Fibroblast of lung (primary cell): ENCODE measurements at regions not wholly inside any gene's neighbourhood (a gene's known extent, or its start where the extent isn't known, plus 50 kb on each side); places are given as distances from the start of the nearest gene placed in this dataset.
"Not testable (repeated sequence)": the region's sequence is repeated elsewhere in the genome, so short reads cannot be mapped to it uniquely, and the experiment has no call there.

ENCODE experiments used
- DNase-seq, 2 donors: peaks; one replicate each; pipeline versions ENCODE4 v3.0.0 to v3.0.0-alpha.2; 2010; ENCODE audit warnings: low read depth in 2 of 2
- H2AFZ ChIP-seq: 2 replicates; pipeline ENCODE4 v1.5.1; 2012; ENCODE audit warnings: low read length, control low read depth, inconsistent platforms
- H3K27ac ChIP-seq: 2 replicates; pipeline ENCODE4 v1.5.1; 2011; ENCODE audit warnings: low read length, control low read depth; ENCODE audit not compliant: insufficient read depth
- H3K27me3 ChIP-seq: 2 replicates; pipeline ENCODE4 v1.5.1; 2011; ENCODE audit warnings: mild to moderate bottlenecking, low read length; ENCODE audit not compliant: control insufficient read depth, insufficient read depth
- H3K36me3 ChIP-seq: 2 replicates; pipeline ENCODE4 v1.5.1; 2011; ENCODE audit warnings: low read length; ENCODE audit not compliant: control insufficient read depth, insufficient read depth
- H3K4me1 ChIP-seq: 2 replicates; pipeline ENCODE4 v1.5.1; 2011; ENCODE audit warnings: low read length; ENCODE audit not compliant: control insufficient read depth, insufficient read depth; ENCODE audit errors: extremely low read depth
- H3K4me2 ChIP-seq: 2 replicates; pipeline ENCODE4 v1.5.1; 2011; ENCODE audit warnings: low read length, control low read depth; ENCODE audit not compliant: insufficient read depth; ENCODE audit errors: extremely low read depth
- H3K4me3 ChIP-seq, 4 experiments: fragments of 200-600 bp in 1 of 4; sonication (generic) in 1 of 4; replicated peaks in 1 of 4; 2 replicates each; pipeline ENCODE4 v1.5.1; 2011 to 2016; ENCODE audit warnings: low read length in 4 of 4, low read depth in 3 of 4, mild to moderate bottlenecking in 3 of 4, control low read depth in 2 of 4, inconsistent platforms in 1 of 4, mixed read lengths in 1 of 4; ENCODE audit not compliant: insufficient read depth in 1 of 4; ENCODE audit errors: control extremely low read depth in 1 of 4
- H3K79me2 ChIP-seq: 2 replicates; pipeline ENCODE4 v1.5.1; 2012; ENCODE audit warnings: mild to moderate bottlenecking, low read length, inconsistent platforms; ENCODE audit not compliant: control insufficient read depth, insufficient read depth
- H3K9ac ChIP-seq: 2 replicates; pipeline ENCODE4 v1.5.1; 2011; ENCODE audit warnings: mild to moderate bottlenecking, low read length, control low read depth; ENCODE audit not compliant: insufficient read depth
- H3K9me3 ChIP-seq: 2 replicates; pipeline ENCODE4 v1.5.1; 2012; ENCODE audit warnings: low read depth, low read length; ENCODE audit not compliant: control insufficient read depth, insufficient read depth
- H4K20me1 ChIP-seq: 2 replicates; pipeline ENCODE4 v1.5.1; 2011; ENCODE audit warnings: low read length; ENCODE audit not compliant: control insufficient read depth, insufficient read depth; ENCODE audit errors: extremely low read depth
- EZH2 ChIP-seq: IDR thresholded peaks from 2 replicates; pipeline ENCODE4 v1.5.1; 2012; ENCODE audit warnings: low read length, control low read depth, mild to moderate bottlenecking; ENCODE audit errors: missing control alignments
- TF ChIP-seq, protein P1 (sequence below), 2 donors: IDR thresholded peaks in 1 of 2; conservative IDR thresholded peaks in 1 of 2; 1 replicate in 1 of 2; 2 replicates in 1 of 2; pipeline ENCODE4 v1.5.1; 2011 to 2012; ENCODE audit warnings: low read length in 2 of 2, control low read depth in 1 of 2, inconsistent platforms in 1 of 2, low read depth in 1 of 2, mild to moderate bottlenecking in 1 of 2

DNA sequence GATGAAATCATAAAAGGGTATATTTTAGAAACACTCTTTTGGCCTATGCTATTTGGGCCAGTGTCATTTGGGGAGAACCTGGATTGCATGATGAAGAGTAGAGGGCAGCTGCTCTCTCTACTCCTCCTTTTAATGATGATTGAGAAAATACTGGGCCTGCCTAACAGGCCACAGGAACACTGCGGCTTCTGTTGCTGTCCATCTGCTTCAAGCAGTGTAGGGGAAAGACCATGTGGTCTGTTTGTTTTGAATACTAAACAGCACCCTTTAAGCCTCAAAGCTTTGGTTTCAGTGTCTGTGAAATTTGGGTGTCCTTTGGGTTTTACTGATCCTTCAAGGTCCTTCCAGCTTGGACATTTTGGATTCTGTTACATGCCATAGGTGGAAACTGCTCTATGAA, 78.0 kb downstream of the TTC6 start:
- no peak overlapping the region for H2AFZ ChIP-seq
- no peaks in the 10 kb centered on the region for H3K4me1 ChIP-seq
- H4K20me1 ChIP-seq: no peaks in the 10 kb centered on the region
- no peak overlapping the region for H3K4me2 ChIP-seq
- no peaks in the 10 kb centered on the region for H3K36me3 ChIP-seq
- no peaks in the 10 kb centered on the region for H3K27me3 ChIP-seq
- DNase-seq: no peak
- H3K9me3 ChIP-seq: no peaks in the 10 kb centered on the region
- no peak for TF ChIP-seq EZH2
- TF ChIP-seq, protein P1, sequence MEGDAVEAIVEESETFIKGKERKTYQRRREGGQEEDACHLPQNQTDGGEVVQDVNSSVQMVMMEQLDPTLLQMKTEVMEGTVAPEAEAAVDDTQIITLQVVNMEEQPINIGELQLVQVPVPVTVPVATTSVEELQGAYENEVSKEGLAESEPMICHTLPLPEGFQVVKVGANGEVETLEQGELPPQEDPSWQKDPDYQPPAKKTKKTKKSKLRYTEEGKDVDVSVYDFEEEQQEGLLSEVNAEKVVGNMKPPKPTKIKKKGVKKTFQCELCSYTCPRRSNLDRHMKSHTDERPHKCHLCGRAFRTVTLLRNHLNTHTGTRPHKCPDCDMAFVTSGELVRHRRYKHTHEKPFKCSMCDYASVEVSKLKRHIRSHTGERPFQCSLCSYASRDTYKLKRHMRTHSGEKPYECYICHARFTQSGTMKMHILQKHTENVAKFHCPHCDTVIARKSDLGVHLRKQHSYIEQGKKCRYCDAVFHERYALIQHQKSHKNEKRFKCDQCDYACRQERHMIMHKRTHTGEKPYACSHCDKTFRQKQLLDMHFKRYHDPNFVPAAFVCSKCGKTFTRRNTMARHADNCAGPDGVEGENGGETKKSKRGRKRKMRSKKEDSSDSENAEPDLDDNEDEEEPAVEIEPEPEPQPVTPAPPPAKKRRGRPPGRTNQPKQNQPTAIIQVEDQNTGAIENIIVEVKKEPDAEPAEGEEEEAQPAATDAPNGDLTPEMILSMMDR (conservative IDR thresholded peaks at IDR 0.05 in 1 of 2, IDR thresholded peaks at IDR 0.05 in 1 of 2; ENCODE audit: low read depth in 1 of 2, low read length in 2 of 2): no peak
- H3K79me2 ChIP-seq: no peaks in the 10 kb centered on the region
- H3K9ac ChIP-seq: no peak overlapping the region
- no peak overlapping the region for H3K27ac ChIP-seq
- no peak overlapping the region for H3K4me3 ChIP-seq

DNA sequence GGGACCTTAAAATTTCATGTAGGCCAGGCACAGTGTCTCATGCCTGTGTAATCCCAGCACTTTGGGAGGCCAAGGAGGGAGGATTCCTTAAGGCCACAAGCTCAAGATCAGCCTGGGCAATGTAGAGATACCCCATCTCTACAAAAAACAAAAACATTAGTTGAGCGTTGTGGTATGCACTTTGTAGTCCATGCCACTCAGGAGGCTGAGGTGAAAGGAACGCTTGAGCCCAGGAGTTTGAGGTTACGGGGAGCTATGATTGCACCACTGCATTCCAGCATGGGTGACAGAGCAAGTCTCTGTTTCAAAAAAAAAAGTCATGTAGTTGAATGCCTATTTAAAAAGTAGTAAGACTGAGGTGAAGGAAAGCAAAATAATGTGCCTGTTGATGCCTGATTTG, 83.5 kb downstream of the TTC6 start:
- DNase-seq: peak in 1 of 2 donors; percentile 43
- Histone ChIP-seq H4K20me1 (no peaks in the 10 kb centered on the region), H3K27ac (no peak overlapping the region), H3K4me3 (no peak overlapping the region), H3K27me3 (no peaks in the 10 kb centered on the region), H3K36me3 (no peaks in the 10 kb centered on the region), H3K79me2 (no peaks in the 10 kb centered on the region), H2AFZ (no peak overlapping the region), H3K9ac (no peak overlapping the region), H3K4me1 (no peaks in the 10 kb centered on the region), H3K9me3 (no peaks in the 10 kb centered on the region), H3K4me2 (no peak overlapping the region)
- TF ChIP-seq, protein P1 (conservative IDR thresholded peaks at IDR 0.05 in 1 of 2, IDR thresholded peaks at IDR 0.05 in 1 of 2; ENCODE audit: low read depth in 1 of 2, low read length in 2 of 2): no peak
- no peak for TF ChIP-seq EZH2

DNA sequence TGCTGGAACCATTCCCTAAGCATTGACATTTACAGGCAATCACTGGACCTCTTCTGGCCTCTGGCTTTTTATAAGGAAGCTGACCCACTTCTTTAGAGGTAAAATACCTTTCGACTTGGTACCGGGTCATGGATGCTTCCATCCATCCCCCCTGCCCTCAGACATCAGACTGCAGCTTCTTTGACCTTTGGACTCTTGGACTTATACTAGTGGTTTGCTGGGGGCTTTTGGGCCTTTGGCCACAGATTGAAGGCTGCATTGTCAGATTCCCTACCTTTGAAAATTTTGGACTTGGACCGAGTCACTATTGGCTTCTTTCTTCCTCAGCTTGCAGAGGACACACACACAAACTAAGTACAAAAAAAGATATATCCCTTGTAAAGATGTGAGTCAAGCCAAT, 86.1 kb downstream of the TTC6 start:
- H3K9ac ChIP-seq: no peak overlapping the region
- no peak overlapping the region for H3K4me3 ChIP-seq
- no peak overlapping the region for H3K27ac ChIP-seq
- DNase-seq: no peak
- no peaks in the 10 kb centered on the region for H3K27me3 ChIP-seq
- no peaks in the 10 kb centered on the region for H3K9me3 ChIP-seq
- no peaks in the 10 kb centered on the region for H3K4me1 ChIP-seq
- H3K36me3 ChIP-seq: no peaks in the 10 kb centered on the region
- no peaks in the 10 kb centered on the region for H3K79me2 ChIP-seq
- H3K4me2 ChIP-seq: no peak overlapping the region
- no peak overlapping the region for H2AFZ ChIP-seq
- TF ChIP-seq, protein P1 (conservative IDR thresholded peaks at IDR 0.05 in 1 of 2, IDR thresholded peaks at IDR 0.05 in 1 of 2; ENCODE audit: low read depth in 1 of 2, low read length in 2 of 2): no peak
- no peak for TF ChIP-seq EZH2
- H4K20me1 ChIP-seq: no peaks in the 10 kb centered on the region

DNA sequence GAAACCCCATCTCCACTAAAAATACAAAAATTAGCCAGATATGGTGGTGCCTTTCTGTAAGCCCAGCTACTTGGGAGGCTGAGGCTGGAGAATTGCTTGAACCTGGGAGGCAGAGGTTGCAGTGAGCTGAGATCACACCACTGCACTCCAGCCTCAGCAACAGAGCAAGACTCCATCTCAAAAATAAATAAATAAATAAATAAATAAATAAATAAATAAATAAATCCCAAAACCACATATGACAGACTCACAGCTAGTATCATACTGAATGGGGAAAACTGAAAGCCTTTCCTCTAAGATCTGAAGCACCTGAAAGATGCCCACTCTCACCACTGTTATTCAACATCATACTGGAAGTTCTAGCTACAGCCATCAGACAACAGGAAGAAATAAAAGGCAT, 97.3 kb downstream of the TTC6 start:
- not testable (repeated sequence) for H3K27me3 ChIP-seq, H3K79me2 ChIP-seq, H3K9me3 ChIP-seq, H3K36me3 ChIP-seq, H3K4me1 ChIP-seq, H3K9ac ChIP-seq, H3K4me2 ChIP-seq, DNase-seq, H3K27ac ChIP-seq, H4K20me1 ChIP-seq, H2AFZ ChIP-seq, H3K4me3 ChIP-seq

DNA sequence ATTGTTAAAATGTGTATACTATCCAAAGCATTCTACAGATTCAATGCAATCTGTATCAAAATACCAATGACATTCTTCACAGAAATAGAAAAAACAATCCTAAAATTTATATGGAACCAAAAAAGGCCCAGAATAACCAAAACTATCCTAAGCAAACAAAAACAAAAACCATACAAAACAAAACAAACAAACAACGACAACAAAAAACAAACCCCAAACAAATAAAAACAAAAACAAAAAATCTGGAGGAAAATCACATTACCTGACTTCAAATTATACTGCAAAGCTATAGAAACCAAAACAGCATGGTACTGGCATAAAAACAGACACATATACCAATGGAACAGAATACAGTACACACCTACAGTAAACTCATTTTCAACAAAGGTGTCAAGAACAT, 98.0 kb downstream of the TTC6 start:
- DNase-seq, H3K9me3 ChIP-seq, H3K4me2 ChIP-seq, H3K27ac ChIP-seq, H3K79me2 ChIP-seq, H2AFZ ChIP-seq, H3K4me1 ChIP-seq, H4K20me1 ChIP-seq, H3K9ac ChIP-seq, H3K27me3 ChIP-seq, H3K36me3 ChIP-seq, H3K4me3 ChIP-seq: not testable (repeated sequence)
